Small intestine (tissue), 7 donors: ENCODE measurements at regions not wholly inside any gene's neighbourhood (a gene's known extent, or its start where the extent isn't known, plus 50 kb on each side); places are given as distances from the start of the nearest gene placed in this dataset.
"Not testable (repeated sequence)": the region's sequence is repeated elsewhere in the genome, so short reads cannot be mapped to it uniquely, and the experiment has no call there.

Source experiments
- DNase-seq, 2 donors: peaks; one replicate each; pipeline versions ENCODE4 v3.0.0 to v3.0.0-alpha.2; 2013
- FAIRE-seq: peaks from 2 replicates; lab custom pipeline; 2012; peaks lifted over from hg19 to GRCh38; lab: Jason Lieb, UNC
- H3K27ac ChIP-seq, 3 donors: one replicate each; pipeline ENCODE4 v1.5.1; 2013; ENCODE audit warnings: low read length in 2 of 3, mild to moderate bottlenecking in 2 of 3, control low read depth in 1 of 3, inconsistent platforms in 1 of 3, low read depth in 1 of 3, moderate library complexity in 1 of 3
- H3K27me3 ChIP-seq, 3 donors: one replicate each; pipeline ENCODE4 v1.6.1; 2013; ENCODE audit warnings: low read length in 3 of 3, inconsistent platforms in 1 of 3; ENCODE audit not compliant: control insufficient read depth in 3 of 3, insufficient read depth in 3 of 3
- H3K36me3 ChIP-seq, 3 donors: one replicate each; pipeline ENCODE4 v1.6.1; 2013; ENCODE audit warnings: low read length in 3 of 3, inconsistent platforms in 1 of 3, low read depth in 1 of 3, mild to moderate bottlenecking in 1 of 3, moderate library complexity in 1 of 3; ENCODE audit not compliant: control insufficient read depth in 3 of 3, insufficient read depth in 2 of 3
- H3K4me1 ChIP-seq, 3 donors: one replicate each; pipeline ENCODE4 v1.6.1; 2013; ENCODE audit warnings: low read length in 2 of 3, inconsistent platforms in 1 of 3, low read depth in 1 of 3, mild to moderate bottlenecking in 1 of 3, moderate library complexity in 1 of 3; ENCODE audit not compliant: control insufficient read depth in 3 of 3, insufficient read depth in 2 of 3
- H3K4me3 ChIP-seq, 3 donors: one replicate each; pipeline ENCODE4 v1.5.1; 2013; ENCODE audit warnings: low read length in 3 of 3, control low read depth in 1 of 3, inconsistent platforms in 1 of 3, low read depth in 1 of 3, mild to moderate bottlenecking in 1 of 3, moderate library complexity in 1 of 3
- H3K9me3 ChIP-seq, 2 donors: one replicate each; pipeline ENCODE4 v1.6.1; 2013; ENCODE audit warnings: low read depth in 1 of 2, low read length in 1 of 2; ENCODE audit not compliant: control insufficient read depth in 2 of 2, insufficient read depth in 1 of 2
- WGBS, 3 donors: extraction: QIAGEN DNeasy Blood & Tissue Kit; methylation state at CpG; one replicate each; pipeline ENCODE4 v1.1.7; 2013; 5-methylcytosine and 5-hydroxymethylcytosine counted together
- donor health status: healthy with polysubstance abuse.
- donor health status: control.
- donor health status: control.
- donor health status: Bipolar disorder and iron deficiency.
- donor health status: healthy.

DNA sequence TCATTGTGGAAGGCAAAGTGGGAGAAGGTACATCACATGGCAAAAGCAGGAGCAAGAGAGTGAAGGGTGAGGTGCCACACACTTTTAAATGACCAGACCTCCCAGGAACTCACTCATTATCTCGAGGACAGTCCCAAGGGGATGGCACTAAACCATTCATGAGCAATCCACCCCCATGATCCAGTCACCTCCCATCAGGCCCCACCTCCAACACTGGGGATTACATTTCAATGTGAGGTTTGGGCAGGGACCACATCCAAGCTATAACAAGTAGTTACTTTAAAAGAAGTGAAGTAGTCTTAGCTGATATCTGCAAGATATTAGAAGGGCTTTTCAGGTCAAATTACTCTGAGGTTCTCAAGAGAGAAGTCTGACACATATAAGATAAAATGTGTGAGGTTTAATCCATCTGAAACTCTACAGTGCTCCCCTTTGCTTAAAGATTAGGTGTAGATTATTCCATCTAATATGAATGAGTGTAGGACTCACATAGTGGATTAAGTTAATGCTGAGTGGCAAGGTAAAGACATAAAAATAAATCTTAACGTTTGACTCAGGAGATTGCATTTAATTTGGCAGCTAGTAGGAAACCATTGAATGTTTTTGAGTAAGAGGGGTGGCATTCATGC lies 130.8 kb downstream of the TMX1 start:
- no peak overlapping the region for H3K4me3 ChIP-seq
- 37 to 50% (median 38%) methylated on average over 2 of the region's 2 CpGs for WGBS, 3 donors
- no peak for FAIRE-seq
- no peak overlapping the region for H3K27ac ChIP-seq
- no peaks in the 10 kb centered on the region for H3K4me1 ChIP-seq
- H3K9me3 ChIP-seq: no peaks in the 10 kb centered on the region
- no peaks in the 10 kb centered on the region for H3K36me3 ChIP-seq
- H3K27me3 ChIP-seq: no peaks in the 10 kb centered on the region
- no peak for DNase-seq

- not testable (repeated sequence) for H3K27ac ChIP-seq
Measured at GRCh38 chr14:51377186-51377585, 137.1 kb downstream of the TMX1 start.

DNA sequence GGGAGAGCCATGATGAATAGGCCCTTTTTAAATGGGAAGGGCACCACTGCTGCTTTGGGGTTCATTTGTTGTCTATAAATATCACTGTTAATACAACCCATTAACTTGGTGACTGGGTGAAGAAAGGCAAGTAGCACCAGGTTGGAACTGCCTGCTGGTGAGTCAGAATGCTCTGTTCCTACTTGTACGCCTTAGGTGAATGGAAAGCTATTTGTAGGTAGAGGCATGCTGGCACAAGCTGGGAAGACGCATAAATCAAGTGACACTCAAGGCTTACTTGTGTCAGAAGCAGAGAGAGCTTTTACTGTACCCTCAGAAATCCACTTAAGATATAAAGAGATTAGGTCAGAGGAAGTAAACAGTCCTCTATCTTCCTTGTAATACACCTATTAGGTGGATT lies 142.5 kb downstream of the TMX1 start:
- no peaks in the 10 kb centered on the region for H3K36me3 ChIP-seq
- FAIRE-seq (no peak), DNase-seq (no peak)
- no peaks in the 10 kb centered on the region for H3K9me3 ChIP-seq
- H3K27me3 ChIP-seq: peaks cover 0 to 2% (median 0%) of the 10 kb centered on the region in 3 donors
- no peak overlapping the region for H3K4me3 ChIP-seq
- WGBS, 3 donors: 84 to 93% (median 92%) methylated on average over 2 of the region's 2 CpGs
- H3K4me1 ChIP-seq: no peaks in the 10 kb centered on the region
- no peak overlapping the region for H3K27ac ChIP-seq

More at GRCh38 chr14:51377186-51377585, 137.1 kb downstream of the TMX1 start:
- not testable (repeated sequence) for H3K36me3 ChIP-seq, FAIRE-seq, H3K4me1 ChIP-seq, H3K9me3 ChIP-seq, H3K4me3 ChIP-seq, DNase-seq, H3K27me3 ChIP-seq
- WGBS, 3 donors: 92 to 96% (median 93%) methylated on average over 2 of the region's 2 CpGs

GRCh38 chr14:51386411-51386810 lies 146.4 kb downstream of the TMX1 start:
- Histone ChIP-seq H3K4me1 (no peaks in the 10 kb centered on the region), H3K36me3 (no peaks in the 10 kb centered on the region), H3K4me3 (no peak overlapping the region), H3K9me3 (no peaks in the 10 kb centered on the region), H3K27me3 (no peaks in the 10 kb centered on the region), H3K27ac (no peak overlapping the region)
- FAIRE-seq (no peak), DNase-seq (no peak)

DNA sequence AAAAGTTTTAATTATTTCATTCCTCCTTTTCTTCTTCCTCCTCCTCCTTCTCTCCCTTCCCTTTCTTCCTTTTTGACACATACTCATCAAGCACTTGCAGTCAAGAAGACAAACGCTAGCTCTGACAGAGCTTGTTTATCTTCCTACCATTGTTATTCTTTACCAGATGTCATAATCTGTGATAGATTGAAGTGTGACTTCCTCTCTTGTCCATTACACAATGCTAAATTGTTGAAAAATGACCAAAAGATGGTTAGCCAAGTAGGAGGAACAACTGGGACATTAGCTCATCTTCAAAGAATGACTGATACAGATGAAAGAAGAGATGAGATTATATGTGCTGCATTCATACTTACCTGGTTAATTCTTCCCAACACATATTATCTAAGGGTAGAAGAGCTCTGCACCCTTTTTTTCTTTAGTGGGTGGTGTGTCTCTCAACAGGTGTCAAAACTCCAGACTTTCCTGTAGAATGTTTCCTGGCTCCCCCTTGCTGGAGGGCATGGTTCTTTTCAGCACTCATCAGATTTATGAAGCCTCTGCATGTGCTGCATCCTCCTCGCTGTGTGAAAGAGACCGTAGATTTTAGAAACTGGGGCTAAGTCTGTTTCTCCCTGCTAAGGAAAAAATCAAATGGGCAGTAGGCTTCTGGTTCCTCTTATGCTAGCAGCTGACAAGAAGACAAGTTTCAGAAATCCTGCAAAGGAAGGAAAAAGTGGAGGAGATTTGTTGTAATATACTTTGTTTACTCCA lies 147.1 kb downstream of the TMX1 start:
- DNase-seq (no peak), FAIRE-seq (no peak)
- Histone ChIP-seq H3K27ac (no peak overlapping the region), H3K36me3 (no peaks in the 10 kb centered on the region), H3K4me1 (no peaks in the 10 kb centered on the region), H3K9me3 (no peaks in the 10 kb centered on the region), H3K27me3 (no peaks in the 10 kb centered on the region), H3K4me3 (no peak overlapping the region)
- WGBS, 3 donors: 63 to 70% (median 66%) methylated on average over 3 of the region's 3 CpGs

DNA sequence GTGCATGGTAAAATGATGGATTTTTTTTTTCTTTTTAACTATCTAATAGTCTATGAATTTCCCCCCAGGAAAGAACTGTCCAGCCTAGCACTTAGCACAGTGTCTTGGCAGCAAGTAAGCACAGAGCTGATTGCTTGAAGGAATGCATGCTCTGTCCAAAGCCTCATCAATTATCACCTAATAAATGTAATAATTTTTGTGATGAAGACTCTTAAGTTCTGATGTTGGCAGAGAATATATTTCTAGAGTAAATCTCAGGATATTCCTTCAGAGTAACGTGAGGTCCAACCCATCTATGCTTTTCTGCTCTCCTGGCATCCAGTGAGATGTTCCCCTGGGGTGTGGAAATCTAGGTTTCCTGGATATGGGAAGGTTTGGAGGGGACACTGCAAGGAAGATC lies 152.4 kb downstream of the TMX1 start:
- no peaks in the 10 kb centered on the region for H3K4me1 ChIP-seq
- H3K9me3 ChIP-seq: no peaks in the 10 kb centered on the region
- 51 to 67% (median 54%) methylated on average over 1 of the region's 1 CpG for WGBS, 3 donors
- H3K4me3 ChIP-seq: no peak overlapping the region
- H3K27ac ChIP-seq: no peak overlapping the region
- FAIRE-seq (no peak), DNase-seq (no peak)
- H3K27me3 ChIP-seq: no peaks in the 10 kb centered on the region
- H3K36me3 ChIP-seq: no peaks in the 10 kb centered on the region

DNA sequence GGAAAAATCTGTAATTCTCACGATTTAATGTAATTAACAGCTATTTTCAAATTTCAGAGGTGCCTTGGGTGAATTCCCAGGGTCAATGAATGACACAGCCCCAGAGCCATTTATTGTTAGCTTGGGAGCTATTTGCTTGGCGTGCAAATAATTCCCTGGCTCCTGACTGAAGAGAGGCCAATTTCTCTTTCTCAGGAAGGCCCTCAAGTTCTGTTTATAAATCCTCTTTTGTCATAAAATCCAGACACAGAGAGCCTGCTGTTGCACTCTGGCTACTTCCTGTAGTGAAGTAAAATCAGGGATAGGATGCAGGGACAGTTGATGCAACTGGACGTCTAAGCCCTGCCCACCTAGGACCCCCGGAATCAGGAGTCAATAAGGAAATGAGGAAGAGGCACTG lies 154.3 kb downstream of the TMX1 start:
- Histone ChIP-seq H3K4me3 (no peak overlapping the region), H3K36me3 (no peaks in the 10 kb centered on the region), H3K9me3 (no peaks in the 10 kb centered on the region), H3K27me3 (no peaks in the 10 kb centered on the region), H3K27ac (peak overlapping the region in 1 of 3 donors; percentile 89), H3K4me1 (no peaks in the 10 kb centered on the region)
- DNase-seq (no peak), FAIRE-seq (no peak)
- 38 to 59% (median 56%) methylated on average over 4 of the region's 4 CpGs for WGBS, 3 donors

- no peaks in the 10 kb centered on the region for H3K9me3 ChIP-seq
- H3K27ac ChIP-seq: peak overlapping the region in 1 of 3 donors; percentile 89
- 5 to 33% (median 5%) methylated on average over 1 of the region's 1 CpG for WGBS, 3 donors
- FAIRE-seq (no peak), DNase-seq (no peak)
- H3K4me1 ChIP-seq: no peaks in the 10 kb centered on the region
- no peak overlapping the region for H3K4me3 ChIP-seq
- no peaks in the 10 kb centered on the region for H3K27me3 ChIP-seq
- H3K36me3 ChIP-seq: no peaks in the 10 kb centered on the region
Measured at GRCh38 chr14:51394804-51395203, 154.8 kb downstream of the TMX1 start.
